Erythroblast (primary cell): ENCODE measurements at regions not wholly inside any gene's neighbourhood (a gene's known extent, or its start where the extent isn't known, plus 50 kb on each side); places are given as distances from the start of the nearest gene placed in this dataset.

Experiments used
- GATA1 ChIP-seq: IDR thresholded peaks from 2 replicates; pipeline ENCODE4 v1.6.1; 2011; ENCODE audit warnings: low read depth, mild to moderate bottlenecking, control low read depth, low read length, moderate library complexity
- POLR2A ChIP-seq: IDR thresholded peaks from 2 replicates; pipeline ENCODE4 v1.6.1; 2011; ENCODE audit warnings: mild to moderate bottlenecking, low read length

DNA sequence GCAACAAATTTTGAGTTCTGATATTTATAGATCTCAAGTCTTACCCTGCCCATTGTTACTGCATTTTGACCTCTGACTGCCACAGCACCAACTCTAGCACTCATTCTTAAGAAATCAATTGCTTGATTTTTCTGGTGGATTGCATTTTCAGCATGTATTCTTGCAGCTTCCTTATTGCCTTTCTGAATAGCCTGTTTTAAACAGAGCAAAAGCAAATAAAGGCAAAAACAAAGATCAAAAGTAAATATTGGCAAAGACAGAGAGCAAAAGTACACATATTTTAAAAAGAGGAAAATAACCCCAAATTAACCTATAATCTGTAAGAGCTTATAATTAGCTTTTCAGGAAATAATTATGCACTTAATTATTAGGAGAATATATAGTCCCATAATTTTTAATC is 129.4 kb upstream of the TENT5D start:
- TF ChIP-seq POLR2A (no peak), GATA1 (no peak)
